GM20000 (cell line): ENCODE measurements at regions not wholly inside any gene's neighbourhood (a gene's known extent, or its start where the extent isn't known, plus 50 kb on each side); places are given as distances from the start of the nearest gene placed in this dataset.

Source experiments
- DNase-seq: peaks from one replicate; pipeline ENCODE4 v3.0.0; 2012; ENCODE audit warnings: low spot score
- TF ChIP-seq, protein P1 (sequence below): IDR thresholded peaks from 2 replicates; pipeline ENCODE4 v1.5.1; 2012; ENCODE audit warnings: mild to moderate bottlenecking, control low read depth; ENCODE audit errors: extremely low read depth, missing control alignments

DNA sequence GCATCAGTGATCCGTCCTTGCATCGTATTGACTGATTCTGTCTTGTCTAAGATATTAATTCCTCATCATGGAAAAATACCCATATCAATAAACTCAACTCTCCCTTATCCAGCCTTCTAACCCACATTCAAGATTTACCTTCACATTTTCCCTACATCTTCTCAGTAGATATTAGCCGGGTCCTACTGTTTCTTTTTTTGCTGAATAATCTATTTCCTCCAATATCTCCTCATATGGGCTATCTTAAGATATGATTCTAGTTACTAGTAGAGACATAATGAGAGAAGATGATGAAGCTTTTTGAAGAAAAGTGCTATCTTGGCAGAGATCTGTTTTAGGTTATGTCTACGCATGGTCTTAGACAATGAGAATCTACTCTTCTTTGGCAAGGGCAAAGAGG, 785.8 kb downstream of the BRINP1 start:
- TF ChIP-seq, protein P1, sequence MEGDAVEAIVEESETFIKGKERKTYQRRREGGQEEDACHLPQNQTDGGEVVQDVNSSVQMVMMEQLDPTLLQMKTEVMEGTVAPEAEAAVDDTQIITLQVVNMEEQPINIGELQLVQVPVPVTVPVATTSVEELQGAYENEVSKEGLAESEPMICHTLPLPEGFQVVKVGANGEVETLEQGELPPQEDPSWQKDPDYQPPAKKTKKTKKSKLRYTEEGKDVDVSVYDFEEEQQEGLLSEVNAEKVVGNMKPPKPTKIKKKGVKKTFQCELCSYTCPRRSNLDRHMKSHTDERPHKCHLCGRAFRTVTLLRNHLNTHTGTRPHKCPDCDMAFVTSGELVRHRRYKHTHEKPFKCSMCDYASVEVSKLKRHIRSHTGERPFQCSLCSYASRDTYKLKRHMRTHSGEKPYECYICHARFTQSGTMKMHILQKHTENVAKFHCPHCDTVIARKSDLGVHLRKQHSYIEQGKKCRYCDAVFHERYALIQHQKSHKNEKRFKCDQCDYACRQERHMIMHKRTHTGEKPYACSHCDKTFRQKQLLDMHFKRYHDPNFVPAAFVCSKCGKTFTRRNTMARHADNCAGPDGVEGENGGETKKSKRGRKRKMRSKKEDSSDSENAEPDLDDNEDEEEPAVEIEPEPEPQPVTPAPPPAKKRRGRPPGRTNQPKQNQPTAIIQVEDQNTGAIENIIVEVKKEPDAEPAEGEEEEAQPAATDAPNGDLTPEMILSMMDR: no peak
- no peak for DNase-seq

DNA sequence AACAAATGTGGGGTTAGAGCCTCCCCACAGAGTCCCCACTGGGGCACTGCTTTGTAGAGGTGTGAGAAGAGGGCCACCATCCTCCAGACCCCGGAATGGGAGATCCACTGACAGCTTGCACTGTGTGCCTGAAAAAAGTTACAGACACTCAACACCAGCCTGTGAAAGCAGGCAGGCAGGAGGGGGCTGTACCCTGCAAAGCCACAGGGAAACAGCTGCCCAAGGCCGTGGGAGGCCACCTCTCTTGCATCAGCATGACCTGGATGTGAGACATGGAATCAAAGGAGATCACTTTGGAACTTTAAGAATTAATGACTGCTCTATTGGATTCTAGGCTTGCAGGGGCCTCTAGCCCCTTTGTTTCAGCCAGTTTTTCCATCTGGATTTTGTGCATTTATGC, 782.3 kb downstream of the BRINP1 start:
- DNase-seq: no peak
- TF ChIP-seq, protein P1: no peak

DNA sequence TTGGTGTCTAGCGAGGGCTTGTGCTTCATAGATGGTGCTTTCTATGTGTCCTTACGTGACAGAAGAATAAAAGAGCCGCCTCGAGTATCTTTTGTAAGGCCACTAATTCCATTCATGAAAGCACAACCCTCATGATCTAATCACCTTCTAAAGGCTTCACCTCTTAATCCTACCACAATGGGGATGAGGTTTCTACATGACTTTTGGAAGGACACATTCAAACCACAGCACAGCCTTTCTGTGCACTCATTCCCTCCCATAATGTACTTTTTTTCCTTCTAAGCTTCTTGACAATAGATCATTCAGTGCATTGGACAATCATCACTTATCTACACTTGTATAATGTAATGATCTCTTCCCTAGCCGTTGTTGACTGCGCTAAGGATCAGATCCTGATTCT, 774.8 kb downstream of the BRINP1 start:
- no peak for DNase-seq
- TF ChIP-seq, protein P1: no peak

DNA sequence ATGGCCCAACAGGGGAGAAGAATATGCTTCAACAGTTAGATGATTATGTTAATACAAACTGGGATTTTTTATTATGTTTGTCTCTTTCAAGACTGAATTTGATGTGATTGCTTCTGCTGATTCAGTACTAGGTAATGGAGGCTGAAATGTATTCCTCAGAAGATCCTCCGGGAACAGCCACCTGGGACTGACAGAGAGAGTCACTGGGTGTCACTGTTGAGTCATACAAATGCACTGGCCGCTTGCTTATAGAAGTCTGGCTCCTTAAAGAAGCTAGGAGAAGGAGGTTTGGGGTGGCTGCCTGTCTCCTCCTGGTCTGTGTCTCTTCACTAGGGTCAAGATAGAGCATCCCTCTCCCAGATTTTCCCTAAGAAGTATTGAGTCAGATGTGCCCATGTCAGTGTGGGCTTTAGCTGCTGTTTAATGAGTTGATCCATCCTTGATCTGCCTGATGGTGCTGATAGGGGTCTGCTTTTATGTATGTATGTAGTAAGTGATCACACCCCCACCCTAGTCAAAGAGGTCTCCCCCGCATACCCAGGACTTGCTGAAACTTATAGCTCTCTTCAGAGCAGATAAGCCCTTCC, 773.4 kb downstream of the BRINP1 start:
- DNase-seq: peak; percentile 2

DNA sequence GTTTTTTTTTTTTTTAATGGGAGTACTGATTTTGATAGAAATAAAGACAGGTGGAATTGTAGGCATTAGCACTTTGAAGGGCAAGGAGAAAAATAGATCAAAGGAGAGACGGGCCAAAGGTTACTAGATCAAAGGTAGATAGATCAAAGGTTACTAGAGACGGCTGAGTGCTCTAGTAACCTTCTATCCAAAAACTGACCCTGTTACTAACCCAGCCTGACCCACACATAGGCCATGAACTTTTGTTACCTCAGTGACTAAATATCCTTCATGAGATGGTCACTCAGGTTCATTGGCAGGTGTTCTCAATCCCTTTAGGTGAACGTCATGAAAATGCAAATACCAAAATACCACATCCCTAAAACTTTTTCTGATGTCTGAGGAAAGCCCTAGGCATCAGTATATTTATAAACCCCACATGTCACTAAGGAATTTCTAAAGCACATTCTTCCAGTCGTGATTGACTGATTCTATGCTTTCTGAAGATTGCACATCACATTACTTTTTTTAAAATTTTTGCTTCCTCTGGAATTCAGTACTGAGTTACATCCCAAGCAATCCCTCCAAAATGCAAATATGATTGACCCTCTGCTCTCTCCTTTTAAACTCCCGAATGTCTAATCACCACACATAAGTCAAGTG, 772.7 kb downstream of the BRINP1 start:
- DNase-seq: no peak
- TF ChIP-seq, protein P1: no peak

More for the DNA sequence above, 773.4 kb downstream of the BRINP1 start:
- TF ChIP-seq, protein P1: no peak

DNA sequence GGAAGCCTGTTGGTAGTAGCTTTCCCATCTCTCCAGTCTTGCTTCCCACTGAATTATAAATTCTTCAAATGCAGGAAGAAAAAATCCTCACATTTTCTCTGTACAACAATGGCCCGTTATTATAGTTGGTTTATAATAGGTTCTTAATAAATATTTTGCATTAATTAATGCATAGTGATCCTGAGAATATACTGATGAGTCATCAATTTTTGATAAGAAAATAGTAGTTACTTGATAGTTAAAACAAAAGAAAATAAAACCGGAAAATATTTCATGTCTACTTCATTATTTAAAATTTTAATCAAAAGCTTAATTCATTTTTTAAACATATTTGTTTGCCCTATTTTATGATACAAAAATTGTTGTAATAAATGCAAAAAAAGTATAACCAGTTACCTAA, 762.6 kb downstream of the BRINP1 start:
- TF ChIP-seq, protein P1: no peak
- no peak for DNase-seq

DNA sequence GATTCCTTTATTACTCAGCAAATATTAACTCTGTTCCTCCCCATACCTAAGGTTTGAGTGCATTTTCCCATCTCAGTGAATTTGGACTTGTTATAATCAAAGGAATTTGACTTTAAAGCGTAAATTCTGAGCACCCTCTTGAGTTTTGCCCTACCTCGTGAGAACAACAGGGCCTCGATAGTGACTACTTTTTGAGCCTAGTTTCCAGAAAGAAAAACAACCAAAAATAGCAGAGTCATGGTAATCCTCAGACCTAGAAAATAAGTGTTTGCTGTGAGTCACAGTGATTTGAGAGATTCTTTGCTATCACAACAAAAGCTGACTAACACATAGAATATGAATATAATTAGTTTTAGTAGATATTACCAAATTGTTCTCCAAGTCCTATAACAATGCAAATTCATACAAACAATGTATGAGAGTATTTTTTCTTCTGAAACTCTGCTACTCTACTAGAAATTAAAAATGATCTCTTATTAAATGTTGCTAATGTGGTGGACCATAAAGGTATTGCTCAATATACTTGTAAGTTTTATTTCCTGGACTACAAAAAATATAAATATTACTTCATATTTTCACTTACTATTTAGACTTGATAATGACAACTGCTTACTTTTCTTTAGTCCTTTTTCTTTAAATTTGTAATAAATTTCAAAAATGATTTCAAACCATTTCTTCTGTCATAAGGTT, 759.7 kb downstream of the BRINP1 start:
- no peak for DNase-seq
- TF ChIP-seq, protein P1: no peak
